K562 (cell line): ENCODE measurements at regions not wholly inside any gene's neighbourhood (a gene's known extent, or its start where the extent isn't known, plus 50 kb on each side); places are given as distances from the start of the nearest gene placed in this dataset.

Experiments
- ATAC-seq: fragments of 200-7000 bp; cut with Tn5 transposase; 3 replicates; pipeline ENCODE4 v1.9.1; 2020; ENCODE audit warnings: moderate library complexity
- BruUV-seq: library from RNA; stranded (reverse); fragments of 400-500 nt; replicated peaks from 2 replicates; lab custom pipeline; 2021; lab: Mats Ljungman, UMichigan
- CTCF ChIA-PET: fragments of 300-600 bp; formaldehyde crosslinking; extraction: SDS; loops from one replicate; lab custom pipeline; 2021; ENCODE audit warnings: low intra/inter-chr PET ratio; lab: Yijun Ruan, JAX
- POLR2A ChIA-PET: fragments of 300-600, 350-650 bp; sonication (Branson Sonifier 250); formaldehyde crosslinking; extraction: SDS; loops from one replicate; lab custom pipeline; 2021; ENCODE audit warnings: antibody characterized with exemption, inconsistent platforms; lab: Yijun Ruan, JAX
- DNase-seq, 4 experiments: peaks; one replicate each; pipeline versions ENCODE4 v3.0.0 to v3.0.0-alpha.2; 2011 to 2018; ENCODE audit warnings: low spot score in 3 of 4, mixed read lengths in 3 of 4; ENCODE audit errors: extremely low read depth in 1 of 4
- FAIRE-seq: peaks from 2 replicates; lab custom pipeline; 2011; peaks lifted over from hg19 to GRCh38; lab: Jason Lieb, UNC
- H2AFZ ChIP-seq: 2 replicates; pipeline ENCODE4 v1.6.0; 2011; ENCODE audit warnings: low read depth, low read length, control low read depth, inconsistent platforms
- H3K27ac ChIP-seq: fragments of 200-600 bp; 3 replicates; pipeline ENCODE4 v1.8.0; 2011; ENCODE audit warnings: low read depth, mild to moderate bottlenecking, control low read depth, inconsistent platforms, low read length, moderate library complexity, mixed read lengths; ENCODE audit errors: extremely low read depth
- H3K27me3 ChIP-seq, 2 experiments: fragments of 300-600 bp in 1 of 2; 2 replicates in 1 of 2; 3 replicates in 1 of 2; pipeline versions ENCODE4 v1.6.0 to v1.8.0; 2011; ENCODE audit warnings: inconsistent platforms in 2 of 2, low read length in 2 of 2, mild to moderate bottlenecking in 1 of 2, mixed read lengths in 1 of 2, moderate library complexity in 1 of 2; ENCODE audit not compliant: control insufficient read depth in 2 of 2, insufficient read depth in 2 of 2
- H3K36me3 ChIP-seq: fragments of 300-600 bp; 3 replicates; pipeline ENCODE4 v1.8.0; 2011; ENCODE audit warnings: mild to moderate bottlenecking, low read length, inconsistent platforms; ENCODE audit not compliant: control insufficient read depth, insufficient read depth
- H3K4me1 ChIP-seq, 2 experiments: fragments of 200-600 bp in 1 of 2; replicated peaks in 1 of 2; 2 replicates in 1 of 2; 3 replicates in 1 of 2; pipeline versions ENCODE4 v1.5.1 to v1.8.0; 2011; ENCODE audit warnings: inconsistent platforms in 2 of 2, low read length in 2 of 2, mild to moderate bottlenecking in 1 of 2, mixed read lengths in 1 of 2, moderate library complexity in 1 of 2; ENCODE audit not compliant: control insufficient read depth in 2 of 2, insufficient read depth in 2 of 2
- H3K4me2 ChIP-seq: 2 replicates; pipeline ENCODE4 v1.6.1; 2011; ENCODE audit warnings: low read length, control low read depth, inconsistent platforms, mixed read lengths; ENCODE audit not compliant: insufficient read depth
- H3K4me3 ChIP-seq: fragments of 200-600 bp; sonication (generic), shearing (Covaris generic); 2 replicates; pipeline ENCODE4 v1.5.1; 2016; ENCODE audit warnings: control low read depth, inconsistent platforms
- H3K79me2 ChIP-seq: fragments of 200-600 bp; 3 replicates; pipeline ENCODE4 v1.8.0; 2011; ENCODE audit warnings: low read length, inconsistent platforms; ENCODE audit not compliant: control insufficient read depth, insufficient read depth
- H3K9ac ChIP-seq, 2 experiments: 2 replicates each; pipeline versions ENCODE4 v1.6.0 to v1.6.1; 2011; ENCODE audit warnings: low read depth in 2 of 2, low read length in 2 of 2, control low read depth in 1 of 2, inconsistent platforms in 1 of 2, mild to moderate bottlenecking in 1 of 2, mixed read lengths in 1 of 2; ENCODE audit not compliant: insufficient read depth in 1 of 2
- H3K9me1 ChIP-seq: one replicate; pipeline ENCODE4 v1.6.0; 2011; ENCODE audit warnings: inconsistent platforms, mild to moderate bottlenecking, low read length, moderate library complexity; ENCODE audit not compliant: control insufficient read depth, insufficient read depth
- H3K9me3 ChIP-seq: replicated peaks from 2 replicates; pipeline ENCODE4 v1.5.1; 2011; ENCODE audit warnings: low read depth, low read length, inconsistent platforms; ENCODE audit not compliant: control insufficient read depth, insufficient read depth
- H4K20me1 ChIP-seq: replicated peaks from 2 replicates; pipeline ENCODE4 v1.6.1; 2011; ENCODE audit warnings: low read length, inconsistent platforms, mixed read lengths; ENCODE audit not compliant: control insufficient read depth, insufficient read depth
- NFATC3 ChIP-seq: fragments of 450-650 bp; IDR thresholded peaks from 2 replicates; pipeline ENCODE4 v1.6.1; 2017; ENCODE audit warnings: mild to moderate bottlenecking
- PPARD ChIP-seq: fragments of 250-450 bp; sonication (Bioruptor Pico); IDR thresholded peaks from 2 replicates; pipeline ENCODE4 v1.8.0; 2022; ENCODE audit warnings: inconsistent platforms, mild to moderate bottlenecking, moderate library complexity
- SRSF7 ChIP-seq: fragments of 200-400 bp; formaldehyde crosslinking; optimal IDR thresholded peaks from 2 replicates; pipeline ENCODE3; 2017; ENCODE audit warnings: mild to moderate bottlenecking, low read depth, low read length
- ZC3H11A ChIP-seq: IDR thresholded peaks from 2 replicates; pipeline ENCODE4 v1.6.1; 2012; ENCODE audit warnings: low read depth, low read length, improper control_type of control experiment
- ZNF12 ChIP-seq: sonication (generic); formaldehyde crosslinking; IDR thresholded peaks from 2 replicates; pipeline ENCODE4 v1.4.0; 2020; ENCODE audit warnings: mild to moderate bottlenecking, missing genetic modification reagents
- in situ Hi-C: fragments of 300-500 bp; cut with MboI; formaldehyde crosslinking; loops from 4 replicates; pipeline ENCODE4 v1.15.0; 2018; ENCODE audit warnings: inconsistent platforms, mixed read lengths
- intact Hi-C: fragments of 100-400 bp; cut with micrococcal nuclease; formaldehyde crosslinking; loops from 2 replicates; pipeline ENCODE4 v1.14.2; 2022
- TF ChIP-seq, protein P1 (sequence below): fragments of 250-450 bp; sonication (Bioruptor Pico); IDR thresholded peaks from 2 replicates; pipeline ENCODE4 v1.5.1; 2021; ENCODE audit warnings: mild to moderate bottlenecking
- TF ChIP-seq, protein P2 (sequence below): IDR thresholded peaks from 3 replicates; pipeline ENCODE4 v1.6.1; 2011; ENCODE audit warnings: borderline replicate concordance, mild to moderate bottlenecking; ENCODE audit not compliant: insufficient read length, insufficient read depth

DNA sequence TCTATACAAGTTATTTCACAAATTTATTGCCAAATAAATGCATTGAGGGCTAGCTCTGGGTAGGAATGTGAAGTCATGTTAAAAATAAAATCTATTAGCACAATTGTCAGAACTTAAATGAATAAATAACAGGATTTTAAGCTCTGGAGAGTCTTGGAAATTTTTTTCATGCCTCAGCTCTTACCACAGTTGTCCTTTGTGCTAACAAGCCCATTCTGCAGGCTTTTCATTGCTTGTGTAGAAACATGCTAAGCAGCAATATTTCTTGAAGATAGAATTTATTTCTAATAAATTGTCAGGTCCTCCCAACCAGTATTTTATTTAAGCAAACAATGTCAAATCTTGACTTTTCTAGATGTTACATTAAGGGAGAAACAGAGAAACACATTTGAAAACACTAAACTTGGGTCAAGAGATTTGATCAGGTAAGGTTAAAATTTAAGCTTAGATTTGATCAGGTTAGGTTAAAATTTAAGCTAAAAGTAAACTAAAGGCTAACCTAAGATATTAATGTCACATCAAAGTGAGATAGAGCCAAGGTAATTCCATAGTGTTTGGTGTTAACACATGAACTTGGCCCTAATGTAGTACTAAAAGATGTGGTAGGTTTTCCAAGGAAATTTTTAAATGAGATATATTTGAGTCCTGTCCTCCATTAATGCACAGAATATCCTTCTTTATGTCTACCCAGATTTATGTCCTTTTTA lies 179.1 kb upstream of the IL1RAPL1 start:
- DNase-seq (no peak), ATAC-seq (no peak), FAIRE-seq (no peak)
- in situ Hi-C loops: no loop called here
- POLR2A ChIA-PET: no interaction called here
- Histone ChIP-seq H3K36me3 (no peaks in the 10 kb centered on the region), H3K27me3 (no peaks in the 10 kb centered on the region), H3K9me3 (no peaks in the 10 kb centered on the region), H3K79me2 (no peaks in the 10 kb centered on the region), H2AFZ (no peak overlapping the region), H4K20me1 (no peaks in the 10 kb centered on the region), H3K4me2 (no peak overlapping the region), H3K4me1 (no peaks in the 10 kb centered on the region), H3K4me3 (no peak overlapping the region), H3K27ac (no peak overlapping the region), H3K9ac (no peak overlapping the region), H3K9me1 (no peaks in the 10 kb centered on the region)
- intact Hi-C loops: no loop called here
- no peak for TF ChIP-seq NFATC3
- no peak for TF ChIP-seq ZNF12
- TF ChIP-seq, protein P1, sequence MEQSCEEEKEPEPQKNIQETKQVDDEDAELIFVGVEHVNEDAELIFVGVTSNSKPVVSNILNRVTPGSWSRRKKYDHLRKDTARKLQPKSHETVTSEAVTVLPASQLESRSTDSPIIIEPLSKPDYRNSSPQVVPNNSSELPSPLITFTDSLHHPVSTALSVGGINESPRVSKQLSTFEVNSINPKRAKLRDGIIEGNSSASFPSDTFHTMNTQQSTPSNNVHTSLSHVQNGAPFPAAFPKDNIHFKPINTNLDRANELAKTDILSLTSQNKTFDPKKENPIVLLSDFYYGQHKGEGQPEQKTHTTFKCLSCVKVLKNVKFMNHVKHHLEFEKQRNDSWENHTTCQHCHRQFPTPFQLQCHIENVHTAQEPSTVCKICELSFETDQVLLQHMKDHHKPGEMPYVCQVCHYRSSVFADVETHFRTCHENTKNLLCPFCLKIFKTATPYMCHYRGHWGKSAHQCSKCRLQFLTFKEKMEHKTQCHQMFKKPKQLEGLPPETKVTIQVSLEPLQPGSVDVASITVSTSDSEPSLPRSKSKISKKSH (CRISPR knock-in tag): no peak
- no peak for TF ChIP-seq PPARD (CRISPR knock-in tag)
- TF ChIP-seq, protein P2, sequence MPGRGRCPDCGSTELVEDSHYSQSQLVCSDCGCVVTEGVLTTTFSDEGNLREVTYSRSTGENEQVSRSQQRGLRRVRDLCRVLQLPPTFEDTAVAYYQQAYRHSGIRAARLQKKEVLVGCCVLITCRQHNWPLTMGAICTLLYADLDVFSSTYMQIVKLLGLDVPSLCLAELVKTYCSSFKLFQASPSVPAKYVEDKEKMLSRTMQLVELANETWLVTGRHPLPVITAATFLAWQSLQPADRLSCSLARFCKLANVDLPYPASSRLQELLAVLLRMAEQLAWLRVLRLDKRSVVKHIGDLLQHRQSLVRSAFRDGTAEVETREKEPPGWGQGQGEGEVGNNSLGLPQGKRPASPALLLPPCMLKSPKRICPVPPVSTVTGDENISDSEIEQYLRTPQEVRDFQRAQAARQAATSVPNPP: no peak
- no peak for TF ChIP-seq ZC3H11A
- TF ChIP-seq SRSF7: no peak
- no TSS peak for BruUV-seq
- CTCF ChIA-PET: no interaction called here
